Fibroblast of gingiva (primary cell): ENCODE measurements at regions not wholly inside any gene's neighbourhood (a gene's known extent, or its start where the extent isn't known, plus 50 kb on each side); places are given as distances from the start of the nearest gene placed in this dataset.
"Not testable (repeated sequence)": the region's sequence is repeated elsewhere in the genome, so short reads cannot be mapped to it uniquely, and the experiment has no call there.

ENCODE experiments used
- DNase-seq: peaks from one replicate; pipeline ENCODE4 v3.0.0-alpha.2; 2011; ENCODE audit warnings: low read depth

DNA sequence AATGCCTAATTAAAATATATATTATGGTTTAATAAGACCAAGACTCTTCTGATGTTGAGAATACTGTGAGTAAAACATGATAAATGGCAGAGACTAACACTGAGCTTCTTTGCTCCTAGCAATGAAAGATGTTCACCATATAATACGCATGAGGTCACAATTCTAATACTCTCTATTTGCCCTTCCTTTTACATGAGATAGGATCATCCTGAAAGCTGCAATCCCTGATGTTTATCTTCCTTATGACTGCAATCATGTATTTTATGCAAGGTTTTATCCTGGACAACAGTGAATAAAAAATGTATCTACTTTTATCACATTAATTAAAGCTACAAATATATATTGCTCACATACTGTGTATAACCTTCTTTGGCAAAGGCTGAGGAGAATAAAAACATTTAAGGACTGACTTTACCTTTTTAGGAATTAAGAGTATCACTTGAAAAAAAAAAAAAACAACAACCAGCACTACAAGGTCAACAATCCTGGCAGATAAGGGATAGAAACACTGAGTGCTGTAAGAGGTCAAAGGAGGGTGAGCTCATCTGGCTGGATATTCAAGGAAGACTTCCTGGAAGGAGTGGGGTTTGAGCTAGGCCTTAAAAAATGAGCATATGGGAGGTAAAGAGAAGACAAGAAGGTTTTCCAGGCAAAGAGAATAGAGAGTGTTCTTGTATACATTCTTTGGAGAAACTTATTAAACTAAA lies 99.9 kb downstream of the AREG start:
- DNase-seq: no peak

DNA sequence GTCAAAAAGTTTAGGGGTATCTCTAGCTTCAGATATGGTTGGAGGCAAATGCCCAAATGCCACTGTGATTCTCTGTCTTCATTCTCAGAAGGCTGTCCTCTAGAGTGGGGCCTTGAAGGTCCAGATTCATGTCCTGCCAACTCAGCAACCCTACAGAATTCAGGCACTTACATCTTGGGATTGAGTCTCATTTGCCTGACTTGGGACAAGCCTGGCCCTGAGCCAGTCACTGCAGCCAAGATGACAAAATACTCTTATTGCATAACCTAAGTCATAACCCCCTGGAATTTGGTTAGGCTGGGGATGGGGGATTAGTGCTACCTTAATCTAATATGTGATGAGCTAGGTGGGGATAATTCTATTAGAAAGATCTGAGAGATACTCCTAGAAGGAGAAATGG lies 100.5 kb downstream of the AREG start:
- peak; percentile 32 for DNase-seq

DNA sequence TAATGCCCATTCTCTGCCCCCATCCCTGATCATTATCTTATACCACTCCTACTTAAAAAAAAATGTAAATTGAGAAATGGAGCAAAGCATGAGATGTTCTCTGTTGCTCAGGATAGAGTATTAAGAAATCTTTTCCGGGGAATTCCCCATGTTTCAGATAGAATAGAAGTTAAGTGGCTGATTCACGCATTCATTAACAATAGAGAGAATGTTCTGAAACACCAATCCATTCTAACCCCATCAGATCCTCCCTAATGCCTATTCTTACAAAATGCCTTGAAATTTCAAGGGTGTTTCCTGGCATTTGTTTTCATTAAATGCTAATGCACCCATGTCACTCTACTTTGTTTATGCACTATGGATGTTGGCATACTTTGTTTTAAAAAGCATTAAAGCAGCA lies 101.1 kb downstream of the AREG start:
- peak; percentile 51 for DNase-seq

DNA sequence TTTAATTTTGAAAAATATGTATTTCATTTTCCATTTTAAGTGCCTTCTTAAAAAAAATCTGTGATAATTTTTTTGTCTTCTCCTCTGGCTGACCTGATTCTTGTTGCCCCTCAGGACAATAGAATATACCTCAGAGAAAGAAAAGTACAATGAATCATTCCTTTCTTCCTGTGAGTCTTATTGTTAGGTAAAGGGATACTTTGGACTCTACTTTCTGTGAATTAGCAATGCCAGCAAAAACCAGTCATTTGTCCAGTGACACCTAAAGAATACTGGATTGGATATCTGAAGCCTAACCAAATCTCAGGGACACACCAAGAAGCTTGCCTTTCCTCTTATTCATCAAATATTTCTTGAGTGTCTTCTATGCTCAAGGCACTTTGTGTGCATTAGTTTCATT lies 102.1 kb downstream of the AREG start:
- no peak for DNase-seq

DNA sequence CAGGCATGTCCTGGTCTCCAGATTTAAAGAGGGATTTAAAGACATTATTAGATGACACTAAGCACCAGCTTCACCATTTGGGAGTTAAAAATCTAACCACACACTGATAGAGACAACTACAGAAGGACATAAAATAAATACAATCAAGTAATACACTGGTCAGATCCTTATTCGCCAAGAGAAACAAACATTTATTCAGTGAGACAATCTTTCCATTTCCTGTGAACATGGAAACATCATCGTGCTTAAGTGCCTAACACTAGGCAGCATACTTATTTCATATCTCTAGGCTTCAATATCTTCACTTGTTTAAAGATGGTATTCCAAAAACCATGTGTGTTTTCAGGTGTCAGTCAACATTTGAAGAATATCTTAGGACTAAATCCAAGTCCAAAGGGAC lies 103.6 kb downstream of the AREG start:
- no peak for DNase-seq

DNA sequence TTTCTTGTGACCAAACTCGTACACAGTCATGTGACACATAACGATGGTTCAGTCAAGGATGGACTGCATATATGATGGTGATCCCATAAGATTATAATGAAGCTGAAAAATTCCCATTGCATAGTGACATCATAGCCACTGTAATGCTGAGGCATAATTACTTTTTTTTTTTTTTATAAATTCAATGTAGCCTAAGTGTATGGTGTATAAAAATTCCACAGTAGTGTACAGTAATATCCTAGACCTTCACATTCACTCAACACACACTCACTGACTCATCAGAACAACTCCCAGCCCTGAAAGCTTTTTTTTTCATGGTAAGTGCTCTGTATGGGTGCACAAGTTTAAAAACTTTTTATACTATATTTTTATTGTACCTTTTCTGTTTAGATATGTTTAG lies 105.0 kb downstream of the AREG start:
- no peak for DNase-seq

DNA sequence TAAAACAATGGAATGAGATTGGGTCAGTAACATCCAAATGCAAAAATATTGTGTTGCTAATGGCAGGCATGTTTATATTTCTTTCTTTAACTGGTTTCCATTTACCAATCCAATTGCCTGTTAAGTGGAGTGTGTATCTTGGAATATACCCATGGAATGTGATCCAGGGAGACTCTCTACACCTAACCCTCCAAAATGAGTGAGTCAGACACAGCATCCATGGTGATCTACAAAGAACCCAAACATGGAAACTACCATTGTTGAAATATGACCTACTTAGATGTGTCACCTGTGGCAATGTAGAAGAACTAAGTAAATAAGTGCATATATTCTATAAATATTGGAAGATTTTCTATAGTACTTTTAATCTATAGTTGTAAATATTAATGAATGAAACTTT lies 110.3 kb downstream of the AREG start:
- DNase-seq: peak; percentile 61

DNA sequence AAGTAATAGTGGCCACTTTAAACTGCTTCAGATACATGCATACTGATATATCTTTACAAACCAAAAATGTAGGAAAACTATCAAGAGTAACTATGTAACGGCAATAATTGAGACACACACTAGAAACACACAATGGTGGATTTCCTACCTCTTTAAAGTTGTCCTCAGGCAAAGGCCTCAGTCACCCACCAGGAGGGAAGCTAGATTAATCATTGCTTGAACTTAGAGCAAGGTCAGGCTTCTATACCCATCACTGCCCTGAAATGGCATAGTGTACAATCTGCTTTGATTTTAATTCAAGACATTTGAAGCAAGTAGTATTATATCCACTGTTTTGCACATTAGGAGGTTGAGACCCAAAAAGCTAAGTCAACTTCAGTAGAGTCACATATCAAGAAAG lies 110.9 kb downstream of the AREG start:
- no peak for DNase-seq

DNA sequence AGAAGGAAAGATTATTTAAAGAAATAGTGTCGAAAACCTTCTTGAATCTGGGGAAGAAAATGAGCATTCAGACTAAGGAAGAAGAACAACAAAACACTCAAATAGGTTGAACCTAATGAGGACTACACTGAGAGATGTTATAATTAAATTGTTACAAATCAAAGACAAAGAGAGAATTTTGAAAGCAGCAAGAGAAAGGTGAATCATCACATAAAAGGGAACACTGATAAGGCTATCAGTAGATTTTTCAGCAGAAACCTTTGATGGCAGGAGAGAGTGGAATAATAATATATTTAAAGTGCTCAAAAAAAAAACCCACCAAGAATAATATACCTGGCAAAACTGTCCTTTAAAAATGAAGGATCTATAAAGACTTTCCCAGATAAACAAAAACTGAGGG lies 114.9 kb downstream of the AREG start:
- DNase-seq: no peak

DNA sequence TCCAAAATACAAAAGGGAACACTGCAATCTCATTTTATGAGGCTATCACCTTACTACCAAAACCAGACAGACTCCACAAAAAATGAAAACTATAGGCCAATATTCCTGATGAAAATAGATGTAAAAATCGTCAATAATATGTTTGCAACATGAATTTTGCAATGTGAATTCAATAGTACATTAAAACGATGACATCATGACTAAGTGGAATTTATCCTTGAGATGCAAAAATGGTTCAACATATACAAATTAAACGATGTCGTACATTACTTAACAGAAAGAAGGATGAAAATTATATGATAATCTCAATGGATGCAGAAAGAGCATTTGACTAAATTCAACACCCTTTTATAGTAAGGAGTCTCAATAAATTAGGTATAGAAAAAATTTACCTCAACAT lies 123.0 kb downstream of the AREG start:
- DNase-seq: no peak

DNA sequence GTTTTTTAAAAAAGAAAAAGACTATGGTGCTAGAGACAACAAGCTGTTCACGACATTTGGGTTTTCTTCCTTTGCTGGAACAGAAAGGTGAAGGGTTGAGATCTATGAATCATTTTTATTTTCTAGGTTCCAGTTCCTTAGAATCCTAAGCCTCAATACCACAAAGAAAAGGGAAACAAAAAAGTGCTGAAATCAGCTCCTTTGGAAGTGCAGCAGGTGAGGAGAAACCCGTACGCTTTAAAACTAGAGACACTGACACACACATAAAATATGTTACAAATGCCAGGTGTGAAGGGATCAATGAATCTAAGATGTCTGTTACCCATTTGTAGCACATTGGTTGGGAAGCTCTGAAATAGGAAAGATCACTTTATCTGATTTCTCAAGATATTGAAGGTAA lies 125.2 kb downstream of the AREG start:
- DNase-seq: no peak

DNA sequence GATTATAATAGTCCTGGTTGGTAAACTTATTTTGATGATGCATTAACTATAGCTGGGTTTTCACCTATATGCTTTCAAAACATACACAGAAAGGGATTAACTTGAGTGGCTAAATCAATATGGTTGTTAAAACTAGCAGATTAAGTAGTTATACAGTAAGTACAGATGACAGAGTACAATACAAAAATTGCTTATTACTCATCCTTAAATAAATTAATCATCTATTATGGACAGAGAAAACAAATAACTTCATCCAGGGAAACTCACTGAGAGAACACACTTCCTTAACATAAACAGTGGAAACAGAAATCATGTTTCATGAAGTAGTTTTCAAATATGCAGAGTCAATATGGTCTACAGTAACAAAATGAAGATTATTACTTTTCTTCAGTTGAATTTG lies 133.4 kb downstream of the AREG start:
- DNase-seq: no peak

DNA sequence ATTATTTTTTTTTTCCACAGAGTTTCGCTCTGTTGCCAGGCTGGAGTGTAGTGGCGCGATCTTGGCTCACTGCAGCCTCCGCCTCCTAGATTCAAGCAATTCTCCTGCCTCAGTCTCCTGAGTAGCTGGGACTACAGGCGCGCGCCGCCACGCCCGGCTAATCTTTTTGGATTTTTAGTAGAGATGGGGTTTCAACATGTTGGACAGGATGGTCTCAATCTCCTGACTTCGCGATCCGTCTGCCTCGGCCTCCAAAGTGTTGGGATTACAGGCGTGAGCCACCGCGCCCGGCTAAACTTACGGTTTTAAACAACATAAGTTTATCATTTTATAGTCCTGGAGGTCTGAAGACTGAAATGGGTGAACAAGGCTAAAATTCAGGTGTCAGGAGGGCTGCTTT lies 133.9 kb downstream of the AREG start:
- DNase-seq: not testable (repeated sequence)

DNA sequence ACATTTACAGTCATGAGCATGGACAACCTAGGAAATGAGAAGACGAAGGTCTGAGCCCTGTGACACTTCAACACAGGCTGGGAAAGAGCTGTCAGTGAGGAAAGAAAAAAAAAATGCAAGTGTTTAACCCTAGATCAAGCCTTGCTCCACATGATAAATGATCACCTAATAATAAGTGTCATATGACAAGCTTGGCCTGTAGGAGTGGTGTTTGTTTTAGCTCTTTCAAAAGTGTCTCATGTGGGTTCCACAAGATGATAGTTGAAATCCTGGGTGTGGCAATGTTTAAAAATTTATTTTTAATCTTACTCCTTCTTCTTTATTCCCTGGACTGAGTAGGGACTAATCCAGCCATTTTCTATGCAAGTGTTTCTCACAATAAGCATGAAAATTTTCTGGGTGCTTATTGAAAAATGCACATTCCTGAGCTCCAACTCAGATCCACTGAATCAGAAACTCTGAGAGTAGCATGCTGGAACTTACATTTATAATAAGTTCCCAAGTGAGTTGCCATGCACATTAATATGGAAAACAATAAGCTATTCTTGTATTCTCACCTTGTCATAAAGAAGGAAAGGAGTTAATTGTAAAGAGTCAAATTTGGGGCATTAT lies 138.3 kb downstream of the AREG start:
- peak; percentile 4 for DNase-seq

DNA sequence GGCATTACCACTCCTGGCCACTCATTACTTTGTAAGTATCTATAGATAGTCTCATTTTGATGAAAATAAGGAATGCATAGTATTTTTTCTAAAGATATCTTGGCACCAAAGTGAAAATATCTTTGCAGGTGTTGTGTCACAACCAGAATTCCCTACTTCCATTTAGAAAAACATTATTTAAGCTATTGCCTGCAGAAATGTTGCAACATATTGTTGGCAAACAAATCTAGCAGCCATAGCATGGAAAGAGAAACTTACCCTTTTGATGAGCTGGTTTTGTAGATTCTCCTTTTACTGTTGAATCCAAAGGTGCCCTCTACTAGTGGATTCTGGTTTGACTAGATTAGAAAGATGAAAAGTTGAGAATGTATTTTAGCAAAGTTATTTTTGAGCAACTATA lies 138.8 kb downstream of the AREG start:
- no peak for DNase-seq

DNA sequence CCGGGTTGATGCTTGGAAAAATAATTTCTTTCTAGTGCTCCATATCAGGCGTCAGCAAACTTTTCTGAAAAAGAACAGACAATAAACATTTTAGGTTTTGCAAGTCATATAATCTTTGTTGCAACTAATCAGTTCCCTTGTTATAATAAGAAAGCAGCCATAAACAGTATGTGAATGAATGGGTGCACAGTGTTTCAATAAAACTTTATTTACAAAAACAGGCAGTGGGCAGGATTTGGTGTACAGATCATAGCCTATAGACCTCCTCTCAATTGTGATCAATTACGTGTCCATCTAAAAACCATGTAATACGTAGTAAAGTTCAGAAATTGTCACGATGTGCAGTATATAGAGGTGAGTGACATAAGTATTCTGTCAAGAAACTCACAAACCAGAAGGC lies 143.4 kb downstream of the AREG start:
- no peak for DNase-seq

DNA sequence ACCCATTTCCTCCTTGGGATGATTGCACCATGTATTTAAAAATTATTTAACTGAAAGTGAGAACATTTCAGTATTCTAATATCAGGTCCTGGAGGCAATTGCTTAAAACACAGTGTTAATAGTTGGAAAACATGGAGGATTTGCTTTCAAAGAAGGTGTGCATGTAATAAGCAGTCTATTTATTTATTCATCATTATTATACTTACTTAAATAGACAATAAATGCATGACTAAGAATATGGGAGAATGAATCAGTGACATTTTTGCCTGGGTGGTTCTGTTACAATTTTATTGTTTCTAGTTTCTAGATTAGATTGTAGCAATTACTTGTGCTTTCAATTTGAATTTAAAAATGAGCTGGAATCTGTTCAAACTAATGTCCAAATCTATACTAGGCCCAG lies 145.5 kb downstream of the AREG start:
- DNase-seq: no peak

DNA sequence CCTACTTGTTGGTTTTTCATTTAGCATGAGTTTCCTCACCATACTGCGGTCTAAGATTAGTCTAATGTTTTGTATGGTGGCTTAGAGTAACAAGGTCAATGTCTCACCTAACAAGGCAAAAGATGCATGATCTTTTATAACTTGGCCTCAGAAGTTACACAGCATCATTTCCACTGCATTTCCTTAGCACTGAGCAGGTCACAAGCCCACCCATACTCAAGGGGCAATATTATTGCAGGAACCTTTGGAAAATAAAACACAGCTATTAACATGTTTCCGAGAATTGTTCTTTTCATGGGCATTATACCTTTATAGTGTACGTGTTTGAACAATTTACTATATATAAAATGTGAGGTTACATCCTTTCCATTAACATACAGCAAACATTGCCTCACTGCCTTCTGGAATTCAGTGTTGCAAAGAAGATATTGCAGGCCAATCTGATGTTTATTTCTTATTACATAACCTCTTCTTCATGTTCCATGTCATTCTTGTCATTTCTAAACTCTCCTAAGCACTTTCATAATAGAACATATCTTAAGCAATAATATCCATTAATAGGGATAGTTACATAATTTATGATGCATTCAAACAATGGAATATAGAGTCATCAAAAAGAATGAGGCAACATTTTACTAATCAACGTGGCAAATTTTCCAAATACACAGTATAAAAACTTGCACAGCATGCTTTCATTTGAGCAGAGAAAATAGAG lies 153.8 kb downstream of the AREG start:
- peak; percentile 58 for DNase-seq

DNA sequence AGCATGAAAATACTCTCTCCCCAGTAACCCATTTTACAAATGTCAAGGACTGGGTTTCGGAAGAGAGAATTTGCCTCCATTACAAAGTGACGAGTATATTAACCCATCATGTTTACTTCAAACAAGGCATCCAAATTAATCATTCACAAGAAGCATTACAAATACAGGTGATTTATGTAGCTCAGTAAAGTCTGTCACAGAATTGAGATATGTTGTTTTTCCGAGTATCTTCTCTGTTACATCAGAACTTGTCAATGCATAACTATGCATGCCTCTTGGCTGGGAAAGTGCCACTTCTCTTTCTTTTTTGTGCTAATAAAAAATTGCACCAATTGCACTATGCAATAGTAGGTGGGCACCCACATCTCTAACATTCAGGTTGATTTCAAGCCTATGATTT lies 158.2 kb downstream of the AREG start:
- no peak for DNase-seq

DNA sequence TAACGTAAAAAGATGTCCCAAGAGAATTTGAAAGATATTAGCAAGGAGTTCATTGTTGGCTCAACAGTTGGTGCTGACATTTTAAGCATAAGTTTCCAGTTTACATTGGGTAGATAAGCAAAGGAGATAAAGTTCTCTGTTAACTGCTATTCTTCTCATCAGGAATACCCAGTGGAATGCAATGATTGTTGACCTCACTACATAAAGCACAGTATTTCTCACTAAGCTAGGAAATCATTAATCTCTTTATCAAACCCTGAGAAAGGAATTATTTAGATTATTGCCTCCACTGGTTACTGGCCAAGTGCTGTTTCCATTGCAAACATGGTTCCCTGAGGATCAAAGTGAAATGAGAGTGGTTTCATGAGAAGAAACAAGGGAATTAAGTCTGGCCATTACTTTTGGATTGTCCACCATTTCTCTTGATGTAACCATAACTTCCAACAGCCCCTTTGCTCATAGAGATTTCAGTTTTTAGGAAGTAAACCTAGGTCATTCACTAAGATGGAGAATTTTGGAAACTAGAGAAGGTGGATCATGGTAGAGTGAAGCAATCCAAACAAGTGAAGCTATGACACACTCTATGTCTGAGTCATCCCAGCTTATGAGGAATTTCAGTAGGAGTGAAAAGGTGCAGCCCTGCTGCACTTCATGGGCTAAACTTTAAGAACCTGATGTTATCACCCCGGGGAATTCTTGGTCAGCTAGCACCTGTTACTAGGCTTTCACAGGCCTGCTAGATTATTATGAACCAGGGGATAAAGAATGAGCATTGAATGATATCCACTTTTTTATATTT lies 163.4 kb downstream of the AREG start:
- peak; percentile 2 for DNase-seq

DNA sequence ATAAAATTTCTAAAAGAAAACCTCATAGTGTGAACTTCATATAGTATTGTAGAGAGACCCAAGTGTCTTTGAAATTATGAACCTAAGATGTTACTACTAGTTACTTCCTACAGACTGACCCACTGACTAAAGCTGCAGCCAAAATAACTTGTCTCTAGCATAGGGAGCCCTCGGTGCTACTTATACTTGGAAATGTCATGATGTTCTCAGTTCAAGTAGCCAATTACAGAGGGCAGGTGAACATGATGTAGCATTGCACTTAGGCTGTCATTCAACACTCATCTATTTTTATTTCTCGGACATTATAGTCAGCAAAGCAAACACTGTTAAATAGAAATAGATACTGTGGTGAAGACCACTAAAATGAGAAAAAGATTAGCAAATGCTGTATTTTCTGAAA lies 165.6 kb downstream of the AREG start:
- DNase-seq: no peak

DNA sequence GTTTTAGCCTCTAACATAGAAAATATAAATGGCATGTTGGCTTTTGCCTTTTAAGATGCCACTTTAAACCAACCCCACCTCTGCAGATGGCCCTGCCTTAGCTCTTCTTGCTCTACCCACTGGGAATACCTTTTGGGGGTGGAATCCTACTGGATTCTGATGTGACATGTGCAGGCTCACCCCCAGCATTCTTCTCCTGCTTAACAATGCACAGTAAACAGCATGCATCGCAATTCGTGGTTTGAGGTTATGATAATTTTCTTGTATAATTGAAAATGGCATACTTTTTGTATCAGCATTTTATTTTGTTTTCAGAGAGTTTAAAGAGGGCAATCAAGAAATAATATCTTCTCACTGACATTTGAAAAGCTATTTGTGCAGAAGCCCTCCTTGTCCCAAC lies 167.9 kb downstream of the AREG start:
- no peak for DNase-seq

DNA sequence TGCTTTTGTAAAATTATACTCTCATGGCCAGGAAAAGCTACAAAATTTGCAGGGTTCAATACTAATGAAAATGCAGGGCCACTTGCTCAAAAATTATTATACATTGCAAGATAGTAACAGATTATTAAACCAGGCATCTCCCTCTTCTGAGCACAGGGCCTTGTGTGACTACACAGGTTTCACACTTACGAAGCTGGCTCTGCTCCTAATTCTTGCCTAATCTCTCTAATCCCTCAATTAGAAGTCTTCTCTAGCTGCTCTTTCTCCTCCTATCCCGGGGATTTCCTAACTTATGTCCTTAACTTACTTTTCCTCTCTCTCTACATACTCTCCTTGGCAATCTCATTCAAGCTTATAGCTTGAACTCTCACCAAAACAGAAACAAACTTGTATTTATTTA lies 168.3 kb downstream of the AREG start:
- no peak for DNase-seq
